ENCODE measurements at regions not wholly inside any gene's neighbourhood (a gene's known extent, or its start where the extent isn't known, plus 50 kb on each side); places are given as distances from the start of the nearest gene placed in this dataset.

DNA sequence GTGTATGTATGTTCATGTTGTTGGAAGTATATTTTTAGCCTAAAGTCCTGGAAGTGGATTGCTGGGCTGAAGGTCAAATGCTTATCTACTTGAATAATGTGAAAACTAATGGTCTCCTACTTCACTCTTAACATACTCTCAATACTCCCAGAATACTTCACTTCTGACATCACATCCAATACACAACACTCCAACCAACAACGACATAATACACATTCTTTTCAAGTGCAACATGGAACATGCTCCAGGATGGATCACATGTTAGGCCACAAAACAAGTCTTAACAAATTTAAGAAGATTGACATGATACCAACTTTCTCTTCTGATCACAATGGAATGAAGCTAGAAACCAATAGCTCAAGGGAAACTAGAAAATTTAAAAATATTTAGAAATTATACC lies 126.9 kb upstream of the ADCY1 start:
- H3K27me3 ChIP-seq (ENCODE audit: control insufficient read depth in 2 of 2, insufficient read depth in 2 of 2, low read length in 2 of 2): peaks cover 0 to 2% of the 10 kb centered on the region in 2 donors
- H2AFZ ChIP-seq (ENCODE audit: insufficient read depth, low read depth, low read length, poor library complexity, severe bottlenecking): no peak overlapping the region
- H3K4me3 Mint-ChIP-seq: no peak overlapping the region
- H3K9me3 Mint-ChIP-seq: peaks cover 0 to 6% (median 0%) of the 10 kb centered on the region in 7 donors
- no peak overlapping the region for H3K27ac Mint-ChIP-seq
- H3K4me2 ChIP-seq (replicated peaks; ENCODE audit: extremely low read depth, low read length, poor library complexity, severe bottlenecking): no peak overlapping the region
- H3K27ac ChIP-seq (ENCODE audit: low read depth in 1 of 2, low read length in 2 of 2): no peak overlapping the region
- H3K36me3 ChIP-seq (replicated peaks in 1 of 2; ENCODE audit: control insufficient read depth in 1 of 2, insufficient read depth in 2 of 2, low read length in 2 of 2): no peaks in the 10 kb centered on the region
- H3K4me1 ChIP-seq (ENCODE audit: control insufficient read depth in 1 of 2, insufficient read depth in 2 of 2, low read length in 2 of 2): no peaks in the 10 kb centered on the region
- H4K20me1 ChIP-seq (ENCODE audit: insufficient read depth, low read length): no peaks in the 10 kb centered on the region
- WGBS (ENCODE audit: insufficient coverage): 100% methylated on average over 1 of the region's 1 CpG
- peaks cover 0 to 1% (median 0%) of the 10 kb centered on the region in 3 donors for H3K27me3 Mint-ChIP-seq (ENCODE audit: low read depth in 3 of 3)
- no peak overlapping the region for H3K9ac ChIP-seq (ENCODE audit: insufficient read depth, low read length, poor library complexity, severe bottlenecking)
- no peak overlapping the region for H3K4me3 ChIP-seq (replicated peaks in 1 of 3; ENCODE audit: low read depth in 2 of 3, low read length in 3 of 3)
- H3K4me1 Mint-ChIP-seq: no peaks in the 10 kb centered on the region
- no peaks in the 10 kb centered on the region for H3K9me3 ChIP-seq (replicated peaks in 1 of 2; ENCODE audit: control insufficient read depth in 1 of 2, insufficient read depth in 1 of 2, low read length in 2 of 2)
- H3K36me3 Mint-ChIP-seq: no peaks in the 10 kb centered on the region
- intact Hi-C loops (cut with micrococcal nuclease): no loop called here
- no peak for TF ChIP-seq CTCF (IDR thresholded peaks at IDR 0.05)
- no peaks in the 10 kb centered on the region for H3K79me2 ChIP-seq (ENCODE audit: insufficient read depth, low read length)
- no peak for DNase-seq

DNA sequence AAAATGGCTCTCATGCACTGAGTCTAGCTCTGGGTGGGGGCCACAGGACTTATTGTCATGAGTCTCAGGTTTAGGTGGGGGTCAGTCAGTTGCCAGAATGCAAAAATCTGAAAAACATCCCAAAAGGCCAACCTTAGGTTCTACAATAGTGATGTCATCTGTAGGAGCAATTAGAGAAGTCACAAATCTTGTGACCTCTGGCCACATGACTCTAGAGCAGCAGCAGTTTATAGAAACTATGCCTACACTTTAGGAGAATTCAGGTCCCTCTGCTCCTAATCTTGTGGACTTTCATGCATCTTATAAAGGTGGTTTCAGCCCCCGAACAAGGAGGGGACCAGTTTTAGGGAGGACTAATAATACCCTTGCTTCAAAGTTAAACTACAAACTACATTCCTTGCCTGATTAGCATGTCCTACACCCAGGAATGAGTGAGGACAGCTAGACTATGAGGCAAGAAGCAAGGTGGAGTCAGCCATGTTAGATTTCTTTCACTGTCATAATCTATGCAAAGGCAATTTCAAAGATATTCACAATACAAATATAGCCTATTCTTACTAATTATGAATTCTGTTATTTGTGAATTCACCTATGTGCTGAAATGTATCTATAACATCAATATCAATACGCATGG lies 123.5 kb upstream of the ADCY1 start:
- Histone ChIP-seq H3K4me1 (ENCODE audit: control insufficient read depth in 1 of 2, insufficient read depth in 2 of 2, low read length in 2 of 2) (no peaks in the 10 kb centered on the region), H2AFZ (ENCODE audit: insufficient read depth, low read depth, low read length, poor library complexity, severe bottlenecking) (no peak overlapping the region), H3K79me2 (ENCODE audit: insufficient read depth, low read length) (no peaks in the 10 kb centered on the region), H3K4me2 (replicated peaks; ENCODE audit: extremely low read depth, low read length, poor library complexity, severe bottlenecking) (no peak overlapping the region), H3K27me3 (ENCODE audit: control insufficient read depth in 2 of 2, insufficient read depth in 2 of 2, low read length in 2 of 2) (peaks cover 0 to 2% of the 10 kb centered on the region in 2 donors), H3K36me3 (replicated peaks in 1 of 2; ENCODE audit: control insufficient read depth in 1 of 2, insufficient read depth in 2 of 2, low read length in 2 of 2) (no peaks in the 10 kb centered on the region), H3K9ac (ENCODE audit: insufficient read depth, low read length, poor library complexity, severe bottlenecking) (no peak overlapping the region), H3K27ac (ENCODE audit: low read depth in 1 of 2, low read length in 2 of 2) (no peak overlapping the region), H3K4me3 (replicated peaks in 1 of 3; ENCODE audit: low read depth in 2 of 3, low read length in 3 of 3) (no peak overlapping the region), H4K20me1 (ENCODE audit: insufficient read depth, low read length) (no peaks in the 10 kb centered on the region), H3K9me3 (replicated peaks in 1 of 2; ENCODE audit: control insufficient read depth in 1 of 2, insufficient read depth in 1 of 2, low read length in 2 of 2) (no peaks in the 10 kb centered on the region)
- Mint-ChIP-seq H3K36me3 (no peaks in the 10 kb centered on the region), H3K27ac (no peak overlapping the region), H3K4me1 (no peaks in the 10 kb centered on the region), H3K4me3 (no peak overlapping the region), H3K27me3 (ENCODE audit: low read depth in 3 of 3) (peaks cover 0 to 2% (median 1%) of the 10 kb centered on the region in 3 donors), H3K9me3 (peaks cover 0 to 2% (median 0%) of the 10 kb centered on the region in 7 donors)
- no CpG with 5 or more reads among the region's 2 CpGs for WGBS (ENCODE audit: insufficient coverage)
- DNase-seq: no peak
- intact Hi-C loops (cut with micrococcal nuclease): no loop called here
- TF ChIP-seq CTCF (IDR thresholded peaks at IDR 0.05): no peak
